GM23248 (cell line): ENCODE measurements at regions not wholly inside any gene's neighbourhood (a gene's known extent, or its start where the extent isn't known, plus 50 kb on each side); places are given as distances from the start of the nearest gene placed in this dataset.
A peak's percentile ranks its signal among the peaks of the same experiment; 100 is the strongest.

Source experiments
- DNase-seq: peaks from one replicate; pipeline ENCODE4 v3.0.0-alpha.2; 2015
- H2AFZ ChIP-seq: fragments of 200-600 bp; sonication (generic); 2 replicates; pipeline ENCODE4 v1.6.1; 2016; ENCODE audit warnings: antibody characterized with exemption
- H3F3A ChIP-seq: fragments of 200-600 bp; sonication (generic); 2 replicates; pipeline ENCODE4 v1.6.1; 2016; ENCODE audit warnings: mild to moderate bottlenecking, antibody characterized with exemption, mixed run types; ENCODE audit not compliant: insufficient read depth
- H3K27ac ChIP-seq: fragments of 200-600 bp; sonication (generic); 2 replicates; pipeline ENCODE4 v1.5.1; 2016; ENCODE audit warnings: mild to moderate bottlenecking
- H3K27me3 ChIP-seq: fragments of 200-600 bp; sonication (generic); replicated peaks from 2 replicates; pipeline ENCODE4 v1.6.1; 2016; ENCODE audit warnings: mild to moderate bottlenecking; ENCODE audit not compliant: insufficient read depth
- H3K36me3 ChIP-seq: fragments of 200-600 bp; sonication (generic); 2 replicates; pipeline ENCODE4 v1.6.1; 2016; ENCODE audit warnings: low read depth, mild to moderate bottlenecking
- H3K4me1 ChIP-seq: fragments of 200-600 bp; sonication (generic); 2 replicates; pipeline ENCODE4 v1.6.1; 2016; ENCODE audit warnings: mild to moderate bottlenecking; ENCODE audit not compliant: insufficient read depth
- H3K4me2 ChIP-seq: fragments of 200-600 bp; sonication (generic); one replicate; pipeline ENCODE4 v1.6.1; 2016; ENCODE audit warnings: mild to moderate bottlenecking; ENCODE audit not compliant: unreplicated experiment
- H3K4me3 ChIP-seq: fragments of 200-600 bp; sonication (generic); 2 replicates; pipeline ENCODE4 v1.5.1; 2016; ENCODE audit warnings: mild to moderate bottlenecking
- H3K79me2 ChIP-seq: fragments of 200-600 bp; sonication (generic); 2 replicates; pipeline ENCODE4 v1.6.1; 2016; ENCODE audit warnings: mild to moderate bottlenecking; ENCODE audit not compliant: insufficient read depth
- H3K9ac ChIP-seq: fragments of 200-600 bp; sonication (generic); 2 replicates; pipeline ENCODE4 v1.6.1; 2016; ENCODE audit warnings: mild to moderate bottlenecking
- H3K9me2 ChIP-seq: fragments of 200-600 bp; sonication (generic); 2 replicates; pipeline ENCODE4 v1.6.1; 2016; ENCODE audit warnings: mixed run types, mild to moderate bottlenecking, moderate library complexity; ENCODE audit not compliant: insufficient read depth
- H3K9me3 ChIP-seq: fragments of 200-600 bp; sonication (generic); one replicate; pipeline ENCODE4 v1.6.1; 2017; ENCODE audit warnings: low read depth
- H4K20me1 ChIP-seq: fragments of 200-600 bp; sonication (generic); 2 replicates; pipeline ENCODE4 v1.6.0; 2016; ENCODE audit not compliant: insufficient read depth
- EZH2 ChIP-seq: fragments of 200-600 bp; sonication (generic); IDR thresholded peaks from 2 replicates; pipeline ENCODE4 v1.6.1; 2018; ENCODE audit warnings: antibody characterized with exemption, mild to moderate bottlenecking; ENCODE audit not compliant: insufficient read depth, poor library complexity, severe bottlenecking
- EZH2phosphoT487 ChIP-seq: fragments of 200-600 bp; sonication (generic); IDR thresholded peaks from 2 replicates; pipeline ENCODE4 v1.6.1; 2018; ENCODE audit warnings: antibody characterized with exemption, moderate library complexity, mild to moderate bottlenecking, low read depth; ENCODE audit not compliant: insufficient read depth
- WGBS, 2 experiments: methylation state at CpG; one replicate each; pipeline ENCODE4 v1.1.6; 2015 to 2017; ENCODE audit warnings: low lambda C conversion rate in 2 of 2, low coverage in 1 of 2; ENCODE audit errors: missing lambda C conversion rate in 2 of 2; 5-methylcytosine and 5-hydroxymethylcytosine counted together
- in situ Hi-C: fragments of 300-500 bp; cut with MboI; formaldehyde crosslinking; loops from 2 replicates; pipeline ENCODE4 v1.15.0; 2020

- in situ Hi-C loops = no loop called here
- H3K36me3 ChIP-seq = no peaks in the 10 kb centered on the region
- H2AFZ ChIP-seq = no peak overlapping the region
- no peak overlapping the region for H3K27ac ChIP-seq
- no peaks in the 10 kb centered on the region for H3K9me2 ChIP-seq
- H4K20me1 ChIP-seq = no peaks in the 10 kb centered on the region
- 36 to 38% methylated on average over 4 of the region's 4 CpGs for WGBS, 2 experiments
- no peaks in the 10 kb centered on the region for H3K79me2 ChIP-seq
- peaks cover 14% of the 10 kb centered on the region for H3K4me1 ChIP-seq
- TF ChIP-seq EZH2phosphoT487 (no peak), EZH2 (no peak)
- no peaks in the 10 kb centered on the region for H3K27me3 ChIP-seq
- H3K4me3 ChIP-seq = no peak overlapping the region
- H3K4me2 ChIP-seq = peak overlapping the region; percentile 24
- peaks cover 15% of the 10 kb centered on the region for H3F3A ChIP-seq
- DNase-seq = peak; percentile 75
- H3K9me3 ChIP-seq = no peaks in the 10 kb centered on the region
- H3K9ac ChIP-seq = no peak overlapping the region
These were observed 106.7 kb downstream of the NXNL2 start for GRCh38 chr9:88641456-88642240.

- Histone ChIP-seq H3K27ac (no peak overlapping the region), H3K4me1 (peaks cover 14% of the 10 kb centered on the region), H3K9me3 (no peaks in the 10 kb centered on the region), H3K27me3 (no peaks in the 10 kb centered on the region), H3K36me3 (no peaks in the 10 kb centered on the region), H2AFZ (no peak overlapping the region), H3K9me2 (no peaks in the 10 kb centered on the region), H3K9ac (no peak overlapping the region), H3K4me2 (no peak overlapping the region), H4K20me1 (no peaks in the 10 kb centered on the region), H3F3A (peaks cover 15% of the 10 kb centered on the region), H3K79me2 (no peaks in the 10 kb centered on the region), H3K4me3 (no peak overlapping the region)
- in situ Hi-C loops = no loop called here
- TF ChIP-seq EZH2 (no peak), EZH2phosphoT487 (no peak)
- no peak for DNase-seq
These were observed 107.4 kb downstream of the NXNL2 start for GRCh38 chr9:88642336-88642735.

GRCh38 chr9:88643931-88644330 is 109.0 kb downstream of the NXNL2 start:
- no peak overlapping the region for H3K4me3 ChIP-seq
- no peaks in the 10 kb centered on the region for H4K20me1 ChIP-seq
- no peak for DNase-seq
- in situ Hi-C loops = no loop called here
- H3K27me3 ChIP-seq = no peaks in the 10 kb centered on the region
- H3K9me3 ChIP-seq = no peaks in the 10 kb centered on the region
- H3K4me1 ChIP-seq = peaks cover 14% of the 10 kb centered on the region
- TF ChIP-seq EZH2phosphoT487 (no peak), EZH2 (no peak)
- no peak overlapping the region for H3K9ac ChIP-seq
- H3K36me3 ChIP-seq = no peaks in the 10 kb centered on the region
- no peak overlapping the region for H3K27ac ChIP-seq
- H3F3A ChIP-seq = peaks cover 15% of the 10 kb centered on the region
- H3K79me2 ChIP-seq = no peaks in the 10 kb centered on the region
- H3K4me2 ChIP-seq = no peak overlapping the region
- no peaks in the 10 kb centered on the region for H3K9me2 ChIP-seq
- 59 to 60% methylated on average over 4 of the region's 4 CpGs for WGBS, 2 experiments
- H2AFZ ChIP-seq = no peak overlapping the region

GRCh38 chr9:88645172-88645878 is 110.3 kb downstream of the NXNL2 start:
- H3K9me3 ChIP-seq = no peaks in the 10 kb centered on the region
- no peak overlapping the region for H3K4me3 ChIP-seq
- no peaks in the 10 kb centered on the region for H3K79me2 ChIP-seq
- peaks cover 15% of the 10 kb centered on the region for H3F3A ChIP-seq
- peaks cover 14% of the 10 kb centered on the region for H3K4me1 ChIP-seq
- TF ChIP-seq EZH2phosphoT487 (no peak), EZH2 (no peak)
- H3K27ac ChIP-seq = no peak overlapping the region
- no peak for DNase-seq
- WGBS, 2 experiments = 58 to 70% methylated on average over 7 of the region's 7 CpGs
- H3K27me3 ChIP-seq = no peaks in the 10 kb centered on the region
- H3K9me2 ChIP-seq = no peaks in the 10 kb centered on the region
- in situ Hi-C loops = no loop called here
- no peaks in the 10 kb centered on the region for H4K20me1 ChIP-seq
- H2AFZ ChIP-seq = no peak overlapping the region
- H3K9ac ChIP-seq = no peak overlapping the region
- no peaks in the 10 kb centered on the region for H3K36me3 ChIP-seq
- H3K4me2 ChIP-seq = peak overlapping the region; percentile 16
